ENCODE measurements at regions not wholly inside any gene's neighbourhood (a gene's known extent, or its start where the extent isn't known, plus 50 kb on each side); places are given as distances from the start of the nearest gene placed in this dataset.
"Not testable (repeated sequence)": the region's sequence is repeated elsewhere in the genome, so short reads cannot be mapped to it uniquely, and the experiment has no call there.

GRCh38 chr3:198147993-198148392 is 188.0 kb downstream of the LMLN start:
- not testable (repeated sequence) for DNase-seq (ENCODE audit: low spot score)

- not testable (repeated sequence) for DNase-seq (ENCODE audit: low spot score)
Measured at GRCh38 chr3:198149904-198150303, 189.9 kb downstream of the LMLN start.

GRCh38 chr3:198151867-198152266 is 191.8 kb downstream of the LMLN start:
- DNase-seq (ENCODE audit: low spot score) = not testable (repeated sequence)

GRCh38 chr3:198155771-198156170 is 195.8 kb downstream of the LMLN start:
- DNase-seq (ENCODE audit: low spot score) = not testable (repeated sequence)

GRCh38 chr3:198157231-198157868 is 197.3 kb downstream of the LMLN start:
- not testable (repeated sequence) for DNase-seq (ENCODE audit: low spot score)

GRCh38 chr3:198158007-198158406 is 198.0 kb downstream of the LMLN start:
- DNase-seq (ENCODE audit: low spot score) = not testable (repeated sequence)

GRCh38 chr3:198167339-198168039 is 207.5 kb downstream of the LMLN start:
- DNase-seq (ENCODE audit: low spot score) = peak; percentile 20

GRCh38 chr3:198170781-198171180 is 210.8 kb downstream of the LMLN start:
- not testable (repeated sequence) for DNase-seq (ENCODE audit: low spot score)

GRCh38 chr3:198173080-198173479 is 213.1 kb downstream of the LMLN start:
- DNase-seq (ENCODE audit: low spot score) = not testable (repeated sequence)

- DNase-seq (ENCODE audit: low spot score) = not testable (repeated sequence)
Measured at GRCh38 chr3:198173929-198174574, 214.0 kb downstream of the LMLN start.

All from iPS-NIHi11 (cell line).